ENCODE measurements at regions not wholly inside any gene's neighbourhood (a gene's known extent, or its start where the extent isn't known, plus 50 kb on each side); places are given as distances from the start of the nearest gene placed in this dataset.
"Not testable (repeated sequence)": the region's sequence is repeated elsewhere in the genome, so short reads cannot be mapped to it uniquely, and the experiment has no call there.

GRCh38 chr3:117011687-117012250 lies 302.2 kb downstream of the TUSC7 start:
- DNase-seq, result no peak

GRCh38 chr3:117016378-117016777 lies 306.8 kb downstream of the TUSC7 start:
- no peak for DNase-seq

GRCh38 chr3:117017135-117017894 lies 307.7 kb downstream of the TUSC7 start:
- DNase-seq, result no peak

- DNase-seq, result no peak
These were observed 309.1 kb downstream of the TUSC7 start for GRCh38 chr3:117018655-117019054.

- peak; percentile 59 to 68 for DNase-seq
These were observed 309.6 kb downstream of the TUSC7 start for GRCh38 chr3:117019082-117019713.

GRCh38 chr3:117026401-117026800 lies 316.8 kb downstream of the TUSC7 start:
- DNase-seq, result no peak

GRCh38 chr3:117035745-117036144 lies 326.2 kb downstream of the TUSC7 start:
- DNase-seq, result no peak

- peak; percentile 93 to 95 for DNase-seq
These were observed 326.8 kb downstream of the TUSC7 start for GRCh38 chr3:117036259-117036799.

GRCh38 chr3:117045143-117045542 lies 335.6 kb downstream of the TUSC7 start:
- DNase-seq, result peak; percentile 21 to 32

- no peak for DNase-seq
These were observed 338.5 kb downstream of the TUSC7 start for GRCh38 chr3:117047951-117048705.

GRCh38 chr3:117052395-117052794 lies 342.8 kb downstream of the TUSC7 start:
- no peak for DNase-seq

GRCh38 chr3:117054556-117054955 lies 345.0 kb downstream of the TUSC7 start:
- no peak for DNase-seq

- DNase-seq, result not testable (repeated sequence)
These were observed 347.4 kb downstream of the TUSC7 start for GRCh38 chr3:117056946-117057345.

GRCh38 chr3:117059067-117059955 lies 349.7 kb downstream of the TUSC7 start:
- peak in 1 of 2 experiments; percentile 7 for DNase-seq

GRCh38 chr3:117059956-117060270 lies 350.3 kb downstream of the TUSC7 start:
- DNase-seq, result no peak

GRCh38 chr3:117063930-117064329 lies 354.4 kb downstream of the TUSC7 start:
- DNase-seq, result no peak

GRCh38 chr3:117068301-117068700 lies 358.7 kb downstream of the TUSC7 start:
- DNase-seq, result no peak

GRCh38 chr3:117074826-117075225 lies 365.2 kb downstream of the TUSC7 start:
- DNase-seq, result no peak

GRCh38 chr3:117079997-117080396 lies 370.4 kb downstream of the TUSC7 start:
- no peak for DNase-seq

- DNase-seq, result no peak
These were observed 371.3 kb downstream of the TUSC7 start for GRCh38 chr3:117080872-117081271.

- DNase-seq, result peak in 1 of 2 experiments; percentile 8
These were observed 374.7 kb downstream of the TUSC7 start for GRCh38 chr3:117084277-117084676.

- DNase-seq, result no peak
These were observed 375.2 kb downstream of the TUSC7 start for GRCh38 chr3:117084739-117085270.

Data from AML-193 (cell line).